Activated CD4-positive, alpha-beta T cell treated with anti-CD3 and anti-CD28 coated beads, Interleukin-2, amount 10 ng/mL, durations not matched to agents 7 days and 5 days (primary cell): ENCODE measurements at regions not wholly inside any gene's neighbourhood (a gene's known extent, or its start where the extent isn't known, plus 50 kb on each side); places are given as distances from the start of the nearest gene placed in this dataset.
A peak's percentile ranks its signal among the peaks of the same experiment; 100 is the strongest.

Experiments
- CTCF ChIA-PET: fragments of 350-600 bp; sonication (Branson Sonifier 250); formaldehyde crosslinking; loops from one replicate; lab custom pipeline; 2021; ENCODE audit warnings: antibody characterized with exemption; lab: Charles Lee
- POLR2A ChIA-PET: fragments of 350-600 bp; sonication (Branson Sonifier 250); formaldehyde crosslinking; loops from one replicate; lab custom pipeline; 2021; ENCODE audit warnings: antibody characterized with exemption; lab: Charles Lee
- DNase-seq: peaks from one replicate; pipeline ENCODE4 v3.0.0-alpha.2; 2020
- H3K27ac Mint-ChIP-seq: one replicate; pipeline ENCODE4 v1.8.0; 2021; ENCODE audit warnings: mild to moderate bottlenecking, moderate library complexity, mixed read lengths
- H3K27me3 Mint-ChIP-seq: one replicate; pipeline ENCODE4 v1.8.0; 2021; ENCODE audit warnings: mixed read lengths
- H3K36me3 Mint-ChIP-seq: one replicate; pipeline ENCODE4 v1.8.0; 2021; ENCODE audit warnings: low read depth, mixed read lengths
- H3K4me1 Mint-ChIP-seq: one replicate; pipeline ENCODE4 v1.8.0; 2021; ENCODE audit warnings: mixed read lengths
- H3K4me3 Mint-ChIP-seq: one replicate; pipeline ENCODE4 v1.8.0; 2021; ENCODE audit warnings: mild to moderate bottlenecking, moderate library complexity, mixed read lengths
- H3K9me3 Mint-ChIP-seq: one replicate; pipeline ENCODE4 v1.8.0; 2021; ENCODE audit warnings: mixed read lengths

GRCh38 chr5:74576941-74577456 lies 63.5 kb downstream of the ENC1 start:
- ChIA-PET CTCF (interaction anchor here (0.6 to 1.1 kb wide), 3 partner anchors 9 to 1025 kb away, joined by 3 to 4 read pairs (median 3); partner anchors contain the start of gene ENC1), POLR2A (interaction anchor here (0.6 to 0.7 kb wide), 2 partner anchors 794 to 1550 kb away, joined by 3 to 5 read pairs; no protein-coding TSS in a partner anchor)
- Mint-ChIP-seq H3K4me1 (peaks cover 43% of the 10 kb centered on the region), H3K36me3 (peaks cover 4% of the 10 kb centered on the region), H3K27me3 (peaks cover 5% of the 10 kb centered on the region), H3K4me3 (peak overlapping the region; percentile 43), H3K9me3 (peaks cover 3% of the 10 kb centered on the region), H3K27ac (peak overlapping the region; percentile 89)
- peak; percentile 45 for DNase-seq

- H3K4me1 Mint-ChIP-seq = peaks cover 44% of the 10 kb centered on the region
- DNase-seq = no peak
- peaks cover 7% of the 10 kb centered on the region for H3K27me3 Mint-ChIP-seq
- H3K4me3 Mint-ChIP-seq = no peak overlapping the region
- peaks cover 6% of the 10 kb centered on the region for H3K36me3 Mint-ChIP-seq
- peak overlapping the region; percentile 91 for H3K27ac Mint-ChIP-seq
- ChIA-PET CTCF (interaction anchor here (0.6 to 1.1 kb wide), 4 partner anchors 10 to 79 kb away, joined by 3 read pairs; partner anchors contain the start of gene ENC1), POLR2A (interaction anchor here (0.6 to 0.7 kb wide), 2 partner anchors 793 to 1405 kb away, joined by 3 read pairs; no protein-coding TSS in a partner anchor)
- H3K9me3 Mint-ChIP-seq = peaks cover 6% of the 10 kb centered on the region
Observed at GRCh38 chr5:74575741-74576538, 64.6 kb downstream of the ENC1 start.

GRCh38 chr5:74570250-74570649 lies 70.3 kb downstream of the ENC1 start:
- Mint-ChIP-seq H3K36me3 (peaks cover 2% of the 10 kb centered on the region), H3K27ac (no peak overlapping the region), H3K4me3 (no peak overlapping the region), H3K27me3 (peaks cover 7% of the 10 kb centered on the region), H3K9me3 (peaks cover 4% of the 10 kb centered on the region), H3K4me1 (peaks cover 1% of the 10 kb centered on the region)
- POLR2A ChIA-PET = no interaction called here
- CTCF ChIA-PET = no interaction called here
- DNase-seq = no peak

- H3K4me1 Mint-ChIP-seq = peaks cover 1% of the 10 kb centered on the region
- H3K27ac Mint-ChIP-seq = no peak overlapping the region
- H3K36me3 Mint-ChIP-seq = peaks cover 2% of the 10 kb centered on the region
- no peak overlapping the region for H3K4me3 Mint-ChIP-seq
- peaks cover 4% of the 10 kb centered on the region for H3K9me3 Mint-ChIP-seq
- ChIA-PET CTCF (interaction anchor here (0.5 kb wide), 1 partner anchor 97 kb away, joined by 3 read pairs; no protein-coding TSS in a partner anchor), POLR2A (no interaction called here)
- no peak for DNase-seq
- H3K27me3 Mint-ChIP-seq = peaks cover 2% of the 10 kb centered on the region
Observed at GRCh38 chr5:74567411-74567995, 73.0 kb downstream of the ENC1 start.

- no peak overlapping the region for H3K4me3 Mint-ChIP-seq
- no peaks in the 10 kb centered on the region for H3K36me3 Mint-ChIP-seq
- no peaks in the 10 kb centered on the region for H3K9me3 Mint-ChIP-seq
- POLR2A ChIA-PET = no interaction called here
- CTCF ChIA-PET = no interaction called here
- no peaks in the 10 kb centered on the region for H3K4me1 Mint-ChIP-seq
- no peaks in the 10 kb centered on the region for H3K27me3 Mint-ChIP-seq
- no peak overlapping the region for H3K27ac Mint-ChIP-seq
- no peak for DNase-seq
Observed at GRCh38 chr5:74562122-74562521, 78.4 kb downstream of the ENC1 start.

GRCh38 chr5:74560245-74560644 lies 80.3 kb downstream of the ENC1 start:
- no peaks in the 10 kb centered on the region for H3K4me1 Mint-ChIP-seq
- H3K27me3 Mint-ChIP-seq = no peaks in the 10 kb centered on the region
- H3K9me3 Mint-ChIP-seq = no peaks in the 10 kb centered on the region
- no peak overlapping the region for H3K27ac Mint-ChIP-seq
- ChIA-PET POLR2A (no interaction called here), CTCF (interaction anchor here (0.6 kb wide), 1 partner anchor 910 kb away, joined by 3 read pairs; no protein-coding TSS in a partner anchor)
- H3K36me3 Mint-ChIP-seq = no peaks in the 10 kb centered on the region
- no peak for DNase-seq
- no peak overlapping the region for H3K4me3 Mint-ChIP-seq

GRCh38 chr5:74556631-74557595 lies 83.6 kb downstream of the ENC1 start:
- POLR2A ChIA-PET = no interaction called here
- no peak for DNase-seq

GRCh38 chr5:74556006-74556405 lies 84.5 kb downstream of the ENC1 start:
- Mint-ChIP-seq H3K27me3 (peaks cover 3% of the 10 kb centered on the region), H3K27ac (no peak overlapping the region), H3K4me1 (no peaks in the 10 kb centered on the region), H3K4me3 (no peak overlapping the region), H3K9me3 (peaks cover 3% of the 10 kb centered on the region), H3K36me3 (no peaks in the 10 kb centered on the region)
- ChIA-PET CTCF (no interaction called here), POLR2A (no interaction called here)
- no peak for DNase-seq

More at GRCh38 chr5:74556631-74557595, 83.6 kb downstream of the ENC1 start:
- H3K4me1 Mint-ChIP-seq = no peaks in the 10 kb centered on the region
- CTCF ChIA-PET = no interaction called here
- H3K9me3 Mint-ChIP-seq = peaks cover 1% of the 10 kb centered on the region
- peaks cover 3% of the 10 kb centered on the region for H3K27me3 Mint-ChIP-seq
- no peak overlapping the region for H3K27ac Mint-ChIP-seq
- no peaks in the 10 kb centered on the region for H3K36me3 Mint-ChIP-seq
- H3K4me3 Mint-ChIP-seq = no peak overlapping the region

- no peak overlapping the region for H3K27ac Mint-ChIP-seq
- DNase-seq = no peak
- H3K27me3 Mint-ChIP-seq = peaks cover 3% of the 10 kb centered on the region
- H3K36me3 Mint-ChIP-seq = no peaks in the 10 kb centered on the region
- no peak overlapping the region for H3K4me3 Mint-ChIP-seq
- CTCF ChIA-PET = no interaction called here
- no peaks in the 10 kb centered on the region for H3K4me1 Mint-ChIP-seq
- POLR2A ChIA-PET = no interaction called here
- H3K9me3 Mint-ChIP-seq = peaks cover 3% of the 10 kb centered on the region
Observed at GRCh38 chr5:74552101-74552500, 88.4 kb downstream of the ENC1 start.

GRCh38 chr5:74550927-74551326 lies 89.6 kb downstream of the ENC1 start:
- Mint-ChIP-seq H3K27ac (no peak overlapping the region), H3K4me1 (no peaks in the 10 kb centered on the region), H3K36me3 (no peaks in the 10 kb centered on the region), H3K4me3 (no peak overlapping the region), H3K9me3 (peaks cover 3% of the 10 kb centered on the region), H3K27me3 (peaks cover 3% of the 10 kb centered on the region)
- ChIA-PET CTCF (no interaction called here), POLR2A (no interaction called here)
- no peak for DNase-seq

- Mint-ChIP-seq H3K4me1 (no peaks in the 10 kb centered on the region), H3K9me3 (peaks cover 3% of the 10 kb centered on the region), H3K4me3 (no peak overlapping the region), H3K27ac (no peak overlapping the region), H3K27me3 (peaks cover 3% of the 10 kb centered on the region), H3K36me3 (no peaks in the 10 kb centered on the region)
- ChIA-PET CTCF (no interaction called here), POLR2A (no interaction called here)
- DNase-seq = no peak
Observed at GRCh38 chr5:74549384-74549783, 91.1 kb downstream of the ENC1 start.

GRCh38 chr5:74546796-74547195 lies 93.7 kb downstream of the ENC1 start:
- H3K27me3 Mint-ChIP-seq = no peaks in the 10 kb centered on the region
- peaks cover under 1% of the 10 kb centered on the region for H3K9me3 Mint-ChIP-seq
- no peak overlapping the region for H3K27ac Mint-ChIP-seq
- H3K4me1 Mint-ChIP-seq = no peaks in the 10 kb centered on the region
- ChIA-PET POLR2A (no interaction called here), CTCF (no interaction called here)
- H3K4me3 Mint-ChIP-seq = no peak overlapping the region
- H3K36me3 Mint-ChIP-seq = no peaks in the 10 kb centered on the region
- no peak for DNase-seq
